H9 (cell line): ENCODE measurements at regions not wholly inside any gene's neighbourhood (a gene's known extent, or its start where the extent isn't known, plus 50 kb on each side); places are given as distances from the start of the nearest gene placed in this dataset.

Experiments
- DNase-seq: peaks from one replicate; pipeline ENCODE4 v3.0.0-alpha.2; 2017
- H2AFZ ChIP-seq: one replicate; pipeline ENCODE4 v1.6.1; 2013; ENCODE audit warnings: mild to moderate bottlenecking, low read length, control low read depth, moderate library complexity
- H2AK5ac ChIP-seq: 2 replicates; pipeline ENCODE4 v1.6.1; 2013; ENCODE audit warnings: low read length, control low read depth, mixed read lengths; ENCODE audit not compliant: insufficient read length
- H2BK120ac ChIP-seq: one replicate; pipeline ENCODE4 v1.6.1; 2013; ENCODE audit warnings: low read depth, mild to moderate bottlenecking, low read length, control low read depth, inconsistent platforms; ENCODE audit not compliant: poor library complexity, severe bottlenecking
- H2BK12ac ChIP-seq: 2 replicates; pipeline ENCODE4 v1.6.1; 2013; ENCODE audit warnings: low read length, control low read depth, mixed read lengths, low read depth; ENCODE audit not compliant: insufficient read length
- H2BK15ac ChIP-seq: 2 replicates; pipeline ENCODE4 v1.6.1; 2013; ENCODE audit warnings: low read depth, low read length, control low read depth
- H2BK20ac ChIP-seq: one replicate; pipeline ENCODE4 v1.6.1; 2013; ENCODE audit warnings: low read depth, mild to moderate bottlenecking, low read length, control low read depth, inconsistent platforms; ENCODE audit not compliant: poor library complexity, severe bottlenecking
- H2BK5ac ChIP-seq: 2 replicates; pipeline ENCODE4 v1.6.1; 2013; ENCODE audit warnings: low read length, control low read depth, mixed read lengths; ENCODE audit not compliant: insufficient read length
- H3K14ac ChIP-seq: 2 replicates; pipeline ENCODE4 v1.6.1; 2013; ENCODE audit warnings: low read length, control low read depth; ENCODE audit not compliant: insufficient read depth
- H3K18ac ChIP-seq: 2 replicates; pipeline ENCODE4 v1.6.1; 2013; ENCODE audit warnings: low read depth, mild to moderate bottlenecking, mixed read lengths, low read length, control low read depth; ENCODE audit not compliant: insufficient read length
- H3K23ac ChIP-seq: 2 replicates; pipeline ENCODE4 v1.6.1; 2013; ENCODE audit warnings: low read length, control low read depth, mixed read lengths, low read depth; ENCODE audit not compliant: insufficient read length
- H3K23me2 ChIP-seq: 2 replicates; pipeline ENCODE4 v1.6.1; 2013; ENCODE audit warnings: low read depth, mild to moderate bottlenecking, mixed read lengths, low read length, control low read depth; ENCODE audit not compliant: insufficient read length, poor library complexity, severe bottlenecking
- H3K27ac ChIP-seq: 2 replicates; pipeline ENCODE4 v1.5.1; 2013; ENCODE audit warnings: low read length, control low read depth, mixed read lengths, low read depth; ENCODE audit not compliant: insufficient read length
- H3K27me3 ChIP-seq: 2 replicates; pipeline ENCODE4 v1.6.1; 2013; ENCODE audit warnings: low read length, control low read depth, inconsistent platforms; ENCODE audit not compliant: insufficient read depth
- H3K4ac ChIP-seq: 2 replicates; pipeline ENCODE4 v1.6.1; 2013; ENCODE audit warnings: low read depth, mild to moderate bottlenecking, control low read depth, inconsistent platforms, low read length, moderate library complexity
- H3K4me1 ChIP-seq: 2 replicates; pipeline ENCODE4 v1.6.1; 2013; ENCODE audit warnings: low read length, control low read depth, inconsistent platforms; ENCODE audit not compliant: insufficient read depth
- H3K4me2 ChIP-seq: 2 replicates; pipeline ENCODE4 v1.6.1; 2013; ENCODE audit warnings: low read length, control low read depth, mixed read lengths; ENCODE audit not compliant: insufficient read length, insufficient read depth
- H3K56ac ChIP-seq: 2 replicates; pipeline ENCODE4 v1.6.1; 2013; ENCODE audit warnings: low read depth, mild to moderate bottlenecking, mixed read lengths, low read length, control low read depth; ENCODE audit not compliant: insufficient read length
- H3K79me1 ChIP-seq: 2 replicates; pipeline ENCODE4 v1.6.1; 2013; ENCODE audit warnings: low read depth, mild to moderate bottlenecking, moderate library complexity, low read length, control low read depth, inconsistent platforms; ENCODE audit not compliant: insufficient read depth, poor library complexity, severe bottlenecking
- H3K79me2 ChIP-seq: 2 replicates; pipeline ENCODE4 v1.6.1; 2013; ENCODE audit warnings: low read length, control low read depth, inconsistent platforms; ENCODE audit not compliant: insufficient read depth
- H3K9ac ChIP-seq: 2 replicates; pipeline ENCODE4 v1.6.1; 2013; ENCODE audit warnings: low read length, control low read depth, mixed read lengths; ENCODE audit not compliant: insufficient read length; ENCODE audit errors: extremely low read depth
- H3K9me3 ChIP-seq: one replicate; pipeline ENCODE4 v1.6.1; 2013; ENCODE audit warnings: low read depth, low read length, inconsistent platforms; ENCODE audit not compliant: control insufficient read depth
- H3T11ph ChIP-seq: one replicate; pipeline ENCODE4 v1.6.1; 2013; ENCODE audit warnings: mild to moderate bottlenecking, low read length, control low read depth, inconsistent platforms
- H4K20me1 ChIP-seq: one replicate; pipeline ENCODE4 v1.6.1; 2013; ENCODE audit not compliant: control insufficient read depth, insufficient read length, insufficient read depth
- H4K5ac ChIP-seq: 2 replicates; pipeline ENCODE4 v1.6.1; 2013; ENCODE audit warnings: low read depth, mild to moderate bottlenecking, mixed read lengths, low read length, control low read depth; ENCODE audit not compliant: insufficient read length
- H4K8ac ChIP-seq: replicated peaks from 2 replicates; pipeline ENCODE4 v1.6.1; 2013; ENCODE audit warnings: low read length, control low read depth, mixed read lengths, low read depth; ENCODE audit not compliant: insufficient read length
- H4K91ac ChIP-seq: 2 replicates; pipeline ENCODE4 v1.6.1; 2013; ENCODE audit warnings: low read depth, mild to moderate bottlenecking, moderate library complexity, mixed read lengths, low read length, control low read depth; ENCODE audit not compliant: insufficient read length
- H3K27ac Mint-ChIP-seq, 3 experiments: 2 replicates in 2 of 3; 3 replicates in 1 of 3; pipeline ENCODE4 v1.8.0; 2020 to 2021; ENCODE audit warnings: mixed read lengths in 3 of 3, mild to moderate bottlenecking in 1 of 3, moderate library complexity in 1 of 3
- H3K27me3 Mint-ChIP-seq: 2 replicates; pipeline ENCODE4 v1.8.0; 2021; ENCODE audit warnings: low read depth, mild to moderate bottlenecking, moderate library complexity, mixed read lengths
- H3K36me3 Mint-ChIP-seq, 3 experiments: 2 replicates in 2 of 3; 3 replicates in 1 of 3; pipeline ENCODE4 v1.8.0; 2020 to 2021; ENCODE audit warnings: low read depth in 3 of 3, mixed read lengths in 3 of 3; ENCODE audit not compliant: insufficient read depth in 1 of 3
- H3K4me1 Mint-ChIP-seq, 2 experiments: 2 replicates each; pipeline ENCODE4 v1.8.0; 2020; ENCODE audit warnings: mixed read lengths in 2 of 2
- H3K4me3 Mint-ChIP-seq, 2 experiments: 2 replicates in 1 of 2; 3 replicates in 1 of 2; pipeline ENCODE4 v1.8.0; 2020 to 2021; ENCODE audit warnings: mild to moderate bottlenecking in 2 of 2, mixed read lengths in 2 of 2, moderate library complexity in 1 of 2
- H3K9me3 Mint-ChIP-seq, 2 experiments: 2 replicates in 1 of 2; 3 replicates in 1 of 2; pipeline ENCODE4 v1.8.0; 2020; ENCODE audit warnings: mild to moderate bottlenecking in 2 of 2, mixed read lengths in 2 of 2, moderate library complexity in 1 of 2
- WGBS: extraction: QIAGEN DNeasy Blood & Tissue Kit; methylation state at CpG from one replicate; pipeline ENCODE4 v1.1.7; 2013; ENCODE audit warnings: missing lambda C conversion rate, low lambda C conversion rate, mixed read lengths; ENCODE audit not compliant: insufficient read length; ENCODE audit errors: extremely low coverage; 5-methylcytosine and 5-hydroxymethylcytosine counted together
- TF ChIP-seq, protein P1 (sequence below): fragments of 200-600 bp; sonication (generic); conservative IDR thresholded peaks from 3 replicates; pipeline ENCODE4 v1.8.0; 2021; ENCODE audit warnings: antibody characterized with exemption, mild to moderate bottlenecking

DNA sequence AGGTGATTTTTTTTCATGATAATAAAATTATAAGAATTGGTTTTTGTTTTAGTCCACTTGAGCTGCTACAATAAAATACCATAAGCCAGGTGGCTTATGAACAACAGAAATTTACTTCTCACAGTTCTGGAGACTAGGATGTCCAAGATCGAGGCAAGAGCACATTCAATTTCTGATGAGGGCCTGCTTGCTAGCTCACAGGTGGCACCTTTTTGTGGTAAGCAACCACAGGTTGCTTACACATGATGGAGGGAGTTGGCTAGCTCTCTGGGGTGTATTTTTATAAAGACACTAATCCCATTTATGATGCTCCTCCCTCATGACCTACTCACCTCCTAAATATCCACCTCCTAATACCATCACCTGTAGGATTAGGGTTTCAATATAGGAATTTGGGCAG lies 1248.5 kb upstream of the TENM3 start:
- no peak overlapping the region for H4K91ac ChIP-seq
- H3K9me3 Mint-ChIP-seq, result peaks cover 0 to 3% of the 10 kb centered on the region in 2 experiments; a peak in 1 of 5 replicates
- H4K5ac ChIP-seq, result no peak overlapping the region
- no peak overlapping the region for H3K18ac ChIP-seq
- no peaks in the 10 kb centered on the region for H3K4me1 ChIP-seq
- no peak overlapping the region for H3K23ac ChIP-seq
- H3K4me1 Mint-ChIP-seq, result peaks cover 21 to 28% of the 10 kb centered on the region in 2 experiments
- H2BK120ac ChIP-seq, result no peak overlapping the region
- H4K20me1 ChIP-seq, result no peaks in the 10 kb centered on the region
- no peak overlapping the region for H3K27ac ChIP-seq
- H2AFZ ChIP-seq, result no peak overlapping the region
- no peak overlapping the region for H2BK12ac ChIP-seq
- H3K27me3 ChIP-seq, result no peaks in the 10 kb centered on the region
- no peaks in the 10 kb centered on the region for H3K79me1 ChIP-seq
- no peak overlapping the region for H3K4me3 Mint-ChIP-seq
- TF ChIP-seq, protein P1, sequence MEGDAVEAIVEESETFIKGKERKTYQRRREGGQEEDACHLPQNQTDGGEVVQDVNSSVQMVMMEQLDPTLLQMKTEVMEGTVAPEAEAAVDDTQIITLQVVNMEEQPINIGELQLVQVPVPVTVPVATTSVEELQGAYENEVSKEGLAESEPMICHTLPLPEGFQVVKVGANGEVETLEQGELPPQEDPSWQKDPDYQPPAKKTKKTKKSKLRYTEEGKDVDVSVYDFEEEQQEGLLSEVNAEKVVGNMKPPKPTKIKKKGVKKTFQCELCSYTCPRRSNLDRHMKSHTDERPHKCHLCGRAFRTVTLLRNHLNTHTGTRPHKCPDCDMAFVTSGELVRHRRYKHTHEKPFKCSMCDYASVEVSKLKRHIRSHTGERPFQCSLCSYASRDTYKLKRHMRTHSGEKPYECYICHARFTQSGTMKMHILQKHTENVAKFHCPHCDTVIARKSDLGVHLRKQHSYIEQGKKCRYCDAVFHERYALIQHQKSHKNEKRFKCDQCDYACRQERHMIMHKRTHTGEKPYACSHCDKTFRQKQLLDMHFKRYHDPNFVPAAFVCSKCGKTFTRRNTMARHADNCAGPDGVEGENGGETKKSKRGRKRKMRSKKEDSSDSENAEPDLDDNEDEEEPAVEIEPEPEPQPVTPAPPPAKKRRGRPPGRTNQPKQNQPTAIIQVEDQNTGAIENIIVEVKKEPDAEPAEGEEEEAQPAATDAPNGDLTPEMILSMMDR, result no peak
- no peak overlapping the region for H3K9ac ChIP-seq
- no peak overlapping the region for H3K4me2 ChIP-seq
- no peaks in the 10 kb centered on the region for H3K23me2 ChIP-seq
- no peak overlapping the region for H2BK15ac ChIP-seq
- no peaks in the 10 kb centered on the region for H3K27me3 Mint-ChIP-seq
- H3K79me2 ChIP-seq, result no peaks in the 10 kb centered on the region
- no peak overlapping the region for H2BK20ac ChIP-seq
- H3K56ac ChIP-seq, result no peak overlapping the region
- H4K8ac ChIP-seq, result no peak overlapping the region
- H3K4ac ChIP-seq, result no peak overlapping the region
- H2AK5ac ChIP-seq, result no peak overlapping the region
- H3K14ac ChIP-seq, result no peak overlapping the region
- H3T11ph ChIP-seq, result no peak overlapping the region
- peaks cover 0 to 15% (median 0%) of the 10 kb centered on the region in 3 experiments; a peak in 2 of 7 replicates for H3K36me3 Mint-ChIP-seq
- H3K9me3 ChIP-seq, result no peaks in the 10 kb centered on the region
- WGBS, result no CpG with 5 or more reads among the region's 1 CpG
- H3K27ac Mint-ChIP-seq, result no peak overlapping the region
- no peak for DNase-seq
- no peak overlapping the region for H2BK5ac ChIP-seq
